CD8-positive, alpha-beta memory T cell (primary cell): ENCODE measurements at regions not wholly inside any gene's neighbourhood (a gene's known extent, or its start where the extent isn't known, plus 50 kb on each side); places are given as distances from the start of the nearest gene placed in this dataset.

Experiments
- CTCF ChIA-PET: fragments of 350-600 bp; sonication (Branson Sonifier 250); formaldehyde crosslinking; loops from one replicate; lab custom pipeline; 2021; ENCODE audit warnings: antibody characterized with exemption; lab: Charles Lee
- POLR2A ChIA-PET: fragments of 350-600 bp; sonication (Branson Sonifier 250); formaldehyde crosslinking; loops from one replicate; lab custom pipeline; 2021; ENCODE audit warnings: antibody characterized with exemption; lab: Charles Lee
- DNase-seq, 5 donors: peaks; one replicate each; pipeline versions ENCODE4 v3.0.0 to v3.0.0-alpha.2; 2020 to 2022; ENCODE audit warnings: mixed read lengths in 1 of 5
- H3K27ac ChIP-seq: one replicate; pipeline ENCODE4 v1.7.0; 2013; ENCODE audit warnings: low read depth, mild to moderate bottlenecking, low read length, moderate library complexity
- H3K27me3 ChIP-seq: 2 replicates; pipeline ENCODE4 v1.7.0; 2013; ENCODE audit warnings: low read length, mild to moderate bottlenecking; ENCODE audit not compliant: insufficient read depth, poor library complexity, severe bottlenecking
- H3K36me3 ChIP-seq: 2 replicates; pipeline ENCODE4 v1.7.0; 2013; ENCODE audit warnings: mild to moderate bottlenecking, low read length, moderate library complexity; ENCODE audit not compliant: insufficient read depth
- H3K4me1 ChIP-seq: 2 replicates; pipeline ENCODE4 v1.7.0; 2013; ENCODE audit warnings: mild to moderate bottlenecking, low read length, moderate library complexity; ENCODE audit not compliant: insufficient read depth
- H3K4me3 ChIP-seq: 2 replicates; pipeline ENCODE4 v1.7.0; 2013; ENCODE audit warnings: mild to moderate bottlenecking, low read length
- H3K9me3 ChIP-seq: 2 replicates; pipeline ENCODE4 v1.7.0; 2013; ENCODE audit warnings: mild to moderate bottlenecking, low read length
- H3K27ac Mint-ChIP-seq, 8 donors: one replicate each; pipeline ENCODE4 v1.8.0; 2020 to 2021; ENCODE audit warnings: mixed read lengths in 8 of 8, mild to moderate bottlenecking in 6 of 8, inconsistent platforms in 3 of 8, moderate library complexity in 3 of 8
- H3K27me3 Mint-ChIP-seq, 2 donors: one replicate each; pipeline ENCODE4 v1.8.0; 2020 to 2021; ENCODE audit warnings: mixed read lengths in 2 of 2, mild to moderate bottlenecking in 1 of 2, moderate library complexity in 1 of 2
- H3K36me3 Mint-ChIP-seq, 3 donors: one replicate each; pipeline ENCODE4 v1.8.0; 2020 to 2021; ENCODE audit warnings: mixed read lengths in 3 of 3, inconsistent platforms in 1 of 3, mild to moderate bottlenecking in 1 of 3
- H3K4me1 Mint-ChIP-seq, 3 donors: one replicate each; pipeline ENCODE4 v1.8.0; 2020 to 2021; ENCODE audit warnings: mixed read lengths in 3 of 3, inconsistent platforms in 1 of 3, mild to moderate bottlenecking in 1 of 3
- H3K4me3 Mint-ChIP-seq, 7 donors: one replicate each; pipeline ENCODE4 v1.8.0; 2020 to 2021; ENCODE audit warnings: mixed read lengths in 7 of 7, mild to moderate bottlenecking in 6 of 7, moderate library complexity in 4 of 7, inconsistent platforms in 2 of 7
- H3K9me3 Mint-ChIP-seq, 5 donors: one replicate each; pipeline ENCODE4 v1.8.0; 2020 to 2022; ENCODE audit warnings: mixed read lengths in 5 of 5, mild to moderate bottlenecking in 3 of 5, moderate library complexity in 2 of 5, inconsistent platforms in 1 of 5

- no peaks in the 10 kb centered on the region for H3K9me3 Mint-ChIP-seq
Measured at GRCh38 chr1:58104960-58105359, 441.6 kb downstream of the OMA1 start.

GRCh38 chr1:58096714-58097113 is 449.8 kb downstream of the OMA1 start:
- peaks cover 0 to 4% of the 10 kb centered on the region in 2 donors for H3K27me3 Mint-ChIP-seq
- no peaks in the 10 kb centered on the region for H3K36me3 Mint-ChIP-seq
- H3K36me3 ChIP-seq: no peaks in the 10 kb centered on the region
- DNase-seq: no peak
- no peak overlapping the region for H3K4me3 Mint-ChIP-seq
- H3K27ac Mint-ChIP-seq: peak overlapping the region in 1 of 8 donors; percentile 55
- ChIA-PET POLR2A (no interaction called here), CTCF (no interaction called here)
- no peak overlapping the region for H3K4me3 ChIP-seq
- no peak overlapping the region for H3K27ac ChIP-seq
- no peaks in the 10 kb centered on the region for H3K4me1 Mint-ChIP-seq
- H3K27me3 ChIP-seq: no peaks in the 10 kb centered on the region
- no peaks in the 10 kb centered on the region for H3K9me3 Mint-ChIP-seq
- no peaks in the 10 kb centered on the region for H3K4me1 ChIP-seq
- H3K9me3 ChIP-seq: no peaks in the 10 kb centered on the region

More at GRCh38 chr1:58104960-58105359, 441.6 kb downstream of the OMA1 start:
- Histone ChIP-seq H3K27ac (no peak overlapping the region), H3K27me3 (no peaks in the 10 kb centered on the region), H3K4me3 (no peak overlapping the region), H3K36me3 (no peaks in the 10 kb centered on the region), H3K4me1 (no peaks in the 10 kb centered on the region), H3K9me3 (no peaks in the 10 kb centered on the region)
- Mint-ChIP-seq H3K27ac (no peak overlapping the region), H3K4me1 (no peaks in the 10 kb centered on the region), H3K27me3 (peaks cover 3% of the 10 kb centered on the region in 2 donors), H3K4me3 (no peak overlapping the region), H3K36me3 (no peaks in the 10 kb centered on the region)
- CTCF ChIA-PET: no interaction called here
- POLR2A ChIA-PET: no interaction called here
- DNase-seq: no peak

- CTCF ChIA-PET: no interaction called here
- H3K36me3 Mint-ChIP-seq: no peaks in the 10 kb centered on the region
- no peak overlapping the region for H3K27ac Mint-ChIP-seq
Measured at GRCh38 chr1:58095183-58095582, 451.3 kb downstream of the OMA1 start.

GRCh38 chr1:58094221-58094620 is 452.3 kb downstream of the OMA1 start:
- Mint-ChIP-seq H3K9me3 (no peaks in the 10 kb centered on the region), H3K4me3 (no peak overlapping the region), H3K36me3 (no peaks in the 10 kb centered on the region), H3K27ac (no peak overlapping the region), H3K27me3 (peaks cover 4% of the 10 kb centered on the region in 2 donors), H3K4me1 (no peaks in the 10 kb centered on the region)
- no peak for DNase-seq
- Histone ChIP-seq H3K27ac (no peak overlapping the region), H3K4me1 (no peaks in the 10 kb centered on the region), H3K27me3 (no peaks in the 10 kb centered on the region), H3K9me3 (no peaks in the 10 kb centered on the region), H3K36me3 (no peaks in the 10 kb centered on the region), H3K4me3 (no peak overlapping the region)
- CTCF ChIA-PET: no interaction called here
- POLR2A ChIA-PET: no interaction called here

More at GRCh38 chr1:58095183-58095582, 451.3 kb downstream of the OMA1 start:
- H3K4me1 ChIP-seq: no peaks in the 10 kb centered on the region
- H3K27ac ChIP-seq: no peak overlapping the region
- Mint-ChIP-seq H3K27me3 (peaks cover 0 to 4% of the 10 kb centered on the region in 2 donors), H3K4me1 (no peaks in the 10 kb centered on the region), H3K9me3 (no peaks in the 10 kb centered on the region), H3K4me3 (no peak overlapping the region)
- POLR2A ChIA-PET: no interaction called here
- DNase-seq: no peak
- no peak overlapping the region for H3K4me3 ChIP-seq
- no peaks in the 10 kb centered on the region for H3K27me3 ChIP-seq
- no peaks in the 10 kb centered on the region for H3K36me3 ChIP-seq
- no peaks in the 10 kb centered on the region for H3K9me3 ChIP-seq

- Mint-ChIP-seq H3K9me3 (no peaks in the 10 kb centered on the region), H3K27ac (no peak overlapping the region), H3K4me3 (no peak overlapping the region), H3K36me3 (no peaks in the 10 kb centered on the region), H3K27me3 (peaks cover 2 to 23% of the 10 kb centered on the region in 2 donors), H3K4me1 (no peaks in the 10 kb centered on the region)
- no peak for DNase-seq
- Histone ChIP-seq H3K27me3 (no peaks in the 10 kb centered on the region), H3K9me3 (no peaks in the 10 kb centered on the region), H3K4me1 (no peaks in the 10 kb centered on the region), H3K4me3 (no peak overlapping the region), H3K27ac (no peak overlapping the region), H3K36me3 (no peaks in the 10 kb centered on the region)
- POLR2A ChIA-PET: no interaction called here
- CTCF ChIA-PET: no interaction called here
Measured at GRCh38 chr1:58090640-58091039, 455.9 kb downstream of the OMA1 start.

GRCh38 chr1:58089898-58090534 is 456.5 kb downstream of the OMA1 start:
- Histone ChIP-seq H3K4me3 (no peak overlapping the region), H3K9me3 (no peaks in the 10 kb centered on the region), H3K27ac (no peak overlapping the region), H3K27me3 (no peaks in the 10 kb centered on the region), H3K4me1 (no peaks in the 10 kb centered on the region), H3K36me3 (no peaks in the 10 kb centered on the region)
- H3K4me1 Mint-ChIP-seq: no peaks in the 10 kb centered on the region
- no peak for DNase-seq
- ChIA-PET POLR2A (no interaction called here), CTCF (no interaction called here)
- no peaks in the 10 kb centered on the region for H3K9me3 Mint-ChIP-seq
- H3K27ac Mint-ChIP-seq: peak overlapping the region in 1 of 8 donors; percentile 1
- H3K27me3 Mint-ChIP-seq: peaks cover 2 to 23% of the 10 kb centered on the region in 2 donors
- no peaks in the 10 kb centered on the region for H3K36me3 Mint-ChIP-seq
- H3K4me3 Mint-ChIP-seq: no peak overlapping the region

- H3K9me3 ChIP-seq: no peaks in the 10 kb centered on the region
- no peak for DNase-seq
- no peak overlapping the region for H3K27ac ChIP-seq
- Mint-ChIP-seq H3K27ac (no peak overlapping the region), H3K9me3 (no peaks in the 10 kb centered on the region), H3K4me3 (no peak overlapping the region), H3K36me3 (no peaks in the 10 kb centered on the region), H3K27me3 (peaks cover 0 to 20% of the 10 kb centered on the region in 2 donors), H3K4me1 (no peaks in the 10 kb centered on the region)
- ChIA-PET CTCF (no interaction called here), POLR2A (no interaction called here)
- H3K36me3 ChIP-seq: no peaks in the 10 kb centered on the region
- H3K4me1 ChIP-seq: no peaks in the 10 kb centered on the region
- H3K4me3 ChIP-seq: no peak overlapping the region
- H3K27me3 ChIP-seq: no peaks in the 10 kb centered on the region
Measured at GRCh38 chr1:58084266-58084665, 462.3 kb downstream of the OMA1 start.

- ChIA-PET POLR2A (no interaction called here), CTCF (no interaction called here)
Measured at GRCh38 chr1:58082596-58082995, 463.9 kb downstream of the OMA1 start.

More at GRCh38 chr1:58082596-58082995, 463.9 kb downstream of the OMA1 start:
- H3K27me3 ChIP-seq: no peaks in the 10 kb centered on the region
- H3K9me3 ChIP-seq: no peaks in the 10 kb centered on the region
- Mint-ChIP-seq H3K27ac (no peak overlapping the region), H3K27me3 (peaks cover 0 to 11% of the 10 kb centered on the region in 2 donors), H3K4me3 (no peak overlapping the region), H3K36me3 (no peaks in the 10 kb centered on the region), H3K4me1 (no peaks in the 10 kb centered on the region), H3K9me3 (no peaks in the 10 kb centered on the region)
- H3K27ac ChIP-seq: no peak overlapping the region
- DNase-seq: no peak
- no peaks in the 10 kb centered on the region for H3K36me3 ChIP-seq
- no peak overlapping the region for H3K4me3 ChIP-seq
- no peaks in the 10 kb centered on the region for H3K4me1 ChIP-seq
